ENCODE measurements at regions not wholly inside any gene's neighbourhood (a gene's known extent, or its start where the extent isn't known, plus 50 kb on each side); places are given as distances from the start of the nearest gene placed in this dataset.
A peak's percentile ranks its signal among the peaks of the same experiment; 100 is the strongest.

DNA sequence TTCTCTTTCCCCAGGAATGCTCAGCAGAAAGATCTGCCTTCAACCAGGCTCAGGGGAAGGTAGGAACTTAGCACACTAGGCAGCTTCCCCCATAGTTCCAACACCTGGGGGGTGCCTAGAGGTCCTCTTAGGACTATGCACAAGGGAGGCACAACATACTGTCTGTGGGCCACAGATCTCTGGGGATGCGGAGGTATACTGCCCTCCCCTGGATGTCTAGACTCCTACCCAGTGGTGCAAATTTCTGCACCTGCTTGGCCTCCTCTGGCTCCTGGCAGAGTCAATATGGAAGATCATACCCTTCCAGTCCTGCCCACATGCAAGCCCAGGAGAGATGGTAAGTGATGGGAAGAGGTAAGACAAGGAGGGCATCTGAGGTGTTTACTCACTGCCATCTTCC is 247.5 kb upstream of the DAPK1 start:
- no peak overlapping the region for H2AFZ ChIP-seq (ENCODE audit: low read depth, low read length, poor library complexity, severe bottlenecking)
- intact Hi-C loops (cut with micrococcal nuclease): loop anchor here (5.0 kb wide), 1 partner anchor 818 kb away; no protein-coding TSS in a partner anchor
- peaks cover 21% of the 10 kb centered on the region for H3K27me3 ChIP-seq (ENCODE audit: insufficient read depth, low read length)
- H4K20me1 ChIP-seq (ENCODE audit: insufficient read depth): no peaks in the 10 kb centered on the region
- H3K9me2 ChIP-seq (ENCODE audit: insufficient read depth): no peaks in the 10 kb centered on the region
- H3K9ac ChIP-seq (ENCODE audit: low read length): no peak overlapping the region
- no peaks in the 10 kb centered on the region for H3K36me3 ChIP-seq (ENCODE audit: control insufficient read depth in 1 of 2, insufficient read depth in 2 of 2, low read length in 2 of 2)
- H3K4me2 ChIP-seq (ENCODE audit: low read length): no peak overlapping the region
- DNase-seq (ENCODE audit: low read depth, low spot score) (no peak), ATAC-seq (peak; percentile 44; the same call in 1 of the 2 replicates)
- no peak for TF ChIP-seq EZH2phosphoT487 (IDR thresholded peaks at IDR 0.05; ENCODE audit: borderline replicate concordance)
- TF ChIP-seq CEBPB (IDR thresholded peaks at IDR 0.05; ENCODE audit: low read depth): no peak
- no peak for TF ChIP-seq ZNF274 (IDR thresholded peaks at IDR 0.05; ENCODE audit: low read depth, low read length)
- peak; percentile 14; the same call in 1 of the 2 replicates for TF ChIP-seq RAD21 (IDR thresholded peaks at IDR 0.05; ENCODE audit: low read depth)
- TF ChIP-seq, protein P1, sequence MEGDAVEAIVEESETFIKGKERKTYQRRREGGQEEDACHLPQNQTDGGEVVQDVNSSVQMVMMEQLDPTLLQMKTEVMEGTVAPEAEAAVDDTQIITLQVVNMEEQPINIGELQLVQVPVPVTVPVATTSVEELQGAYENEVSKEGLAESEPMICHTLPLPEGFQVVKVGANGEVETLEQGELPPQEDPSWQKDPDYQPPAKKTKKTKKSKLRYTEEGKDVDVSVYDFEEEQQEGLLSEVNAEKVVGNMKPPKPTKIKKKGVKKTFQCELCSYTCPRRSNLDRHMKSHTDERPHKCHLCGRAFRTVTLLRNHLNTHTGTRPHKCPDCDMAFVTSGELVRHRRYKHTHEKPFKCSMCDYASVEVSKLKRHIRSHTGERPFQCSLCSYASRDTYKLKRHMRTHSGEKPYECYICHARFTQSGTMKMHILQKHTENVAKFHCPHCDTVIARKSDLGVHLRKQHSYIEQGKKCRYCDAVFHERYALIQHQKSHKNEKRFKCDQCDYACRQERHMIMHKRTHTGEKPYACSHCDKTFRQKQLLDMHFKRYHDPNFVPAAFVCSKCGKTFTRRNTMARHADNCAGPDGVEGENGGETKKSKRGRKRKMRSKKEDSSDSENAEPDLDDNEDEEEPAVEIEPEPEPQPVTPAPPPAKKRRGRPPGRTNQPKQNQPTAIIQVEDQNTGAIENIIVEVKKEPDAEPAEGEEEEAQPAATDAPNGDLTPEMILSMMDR (IDR thresholded peaks at IDR 0.05 in 2 of 3, conservative IDR thresholded peaks at IDR 0.05 in 1 of 3; ENCODE audit: borderline replicate concordance in 1 of 3, insufficient read depth in 1 of 3, low read depth in 2 of 3, low read length in 2 of 3): 0 out of 6 replicates have a peak, but pooled peaks of 2 of the 3 experiments have one; percentile 8 to 14
- no peak for TF ChIP-seq YY1 (IDR thresholded peaks at IDR 0.05; ENCODE audit: extremely low read depth, insufficient replicate concordance, low read depth, low read length)
- no peak for TF ChIP-seq EGR1 (IDR thresholded peaks at IDR 0.05; ENCODE audit: low read depth)
- TF ChIP-seq FOSL1 (IDR thresholded peaks at IDR 0.05; ENCODE audit: low read depth): no peak
- no peak for TF ChIP-seq EZH2 (IDR thresholded peaks at IDR 0.05)
- TF ChIP-seq, protein P2, sequence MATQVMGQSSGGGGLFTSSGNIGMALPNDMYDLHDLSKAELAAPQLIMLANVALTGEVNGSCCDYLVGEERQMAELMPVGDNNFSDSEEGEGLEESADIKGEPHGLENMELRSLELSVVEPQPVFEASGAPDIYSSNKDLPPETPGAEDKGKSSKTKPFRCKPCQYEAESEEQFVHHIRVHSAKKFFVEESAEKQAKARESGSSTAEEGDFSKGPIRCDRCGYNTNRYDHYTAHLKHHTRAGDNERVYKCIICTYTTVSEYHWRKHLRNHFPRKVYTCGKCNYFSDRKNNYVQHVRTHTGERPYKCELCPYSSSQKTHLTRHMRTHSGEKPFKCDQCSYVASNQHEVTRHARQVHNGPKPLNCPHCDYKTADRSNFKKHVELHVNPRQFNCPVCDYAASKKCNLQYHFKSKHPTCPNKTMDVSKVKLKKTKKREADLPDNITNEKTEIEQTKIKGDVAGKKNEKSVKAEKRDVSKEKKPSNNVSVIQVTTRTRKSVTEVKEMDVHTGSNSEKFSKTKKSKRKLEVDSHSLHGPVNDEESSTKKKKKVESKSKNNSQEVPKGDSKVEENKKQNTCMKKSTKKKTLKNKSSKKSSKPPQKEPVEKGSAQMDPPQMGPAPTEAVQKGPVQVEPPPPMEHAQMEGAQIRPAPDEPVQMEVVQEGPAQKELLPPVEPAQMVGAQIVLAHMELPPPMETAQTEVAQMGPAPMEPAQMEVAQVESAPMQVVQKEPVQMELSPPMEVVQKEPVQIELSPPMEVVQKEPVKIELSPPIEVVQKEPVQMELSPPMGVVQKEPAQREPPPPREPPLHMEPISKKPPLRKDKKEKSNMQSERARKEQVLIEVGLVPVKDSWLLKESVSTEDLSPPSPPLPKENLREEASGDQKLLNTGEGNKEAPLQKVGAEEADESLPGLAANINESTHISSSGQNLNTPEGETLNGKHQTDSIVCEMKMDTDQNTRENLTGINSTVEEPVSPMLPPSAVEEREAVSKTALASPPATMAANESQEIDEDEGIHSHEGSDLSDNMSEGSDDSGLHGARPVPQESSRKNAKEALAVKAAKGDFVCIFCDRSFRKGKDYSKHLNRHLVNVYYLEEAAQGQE (IDR thresholded peaks at IDR 0.05; ENCODE audit: low read depth): no peak
- TF ChIP-seq, protein P3, sequence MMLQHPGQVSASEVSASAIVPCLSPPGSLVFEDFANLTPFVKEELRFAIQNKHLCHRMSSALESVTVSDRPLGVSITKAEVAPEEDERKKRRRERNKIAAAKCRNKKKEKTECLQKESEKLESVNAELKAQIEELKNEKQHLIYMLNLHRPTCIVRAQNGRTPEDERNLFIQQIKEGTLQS (IDR thresholded peaks at IDR 0.05): no peak
- TF ChIP-seq SP1 (IDR thresholded peaks at IDR 0.05; ENCODE audit: low read depth): no peak
- TF ChIP-seq, protein P4, sequence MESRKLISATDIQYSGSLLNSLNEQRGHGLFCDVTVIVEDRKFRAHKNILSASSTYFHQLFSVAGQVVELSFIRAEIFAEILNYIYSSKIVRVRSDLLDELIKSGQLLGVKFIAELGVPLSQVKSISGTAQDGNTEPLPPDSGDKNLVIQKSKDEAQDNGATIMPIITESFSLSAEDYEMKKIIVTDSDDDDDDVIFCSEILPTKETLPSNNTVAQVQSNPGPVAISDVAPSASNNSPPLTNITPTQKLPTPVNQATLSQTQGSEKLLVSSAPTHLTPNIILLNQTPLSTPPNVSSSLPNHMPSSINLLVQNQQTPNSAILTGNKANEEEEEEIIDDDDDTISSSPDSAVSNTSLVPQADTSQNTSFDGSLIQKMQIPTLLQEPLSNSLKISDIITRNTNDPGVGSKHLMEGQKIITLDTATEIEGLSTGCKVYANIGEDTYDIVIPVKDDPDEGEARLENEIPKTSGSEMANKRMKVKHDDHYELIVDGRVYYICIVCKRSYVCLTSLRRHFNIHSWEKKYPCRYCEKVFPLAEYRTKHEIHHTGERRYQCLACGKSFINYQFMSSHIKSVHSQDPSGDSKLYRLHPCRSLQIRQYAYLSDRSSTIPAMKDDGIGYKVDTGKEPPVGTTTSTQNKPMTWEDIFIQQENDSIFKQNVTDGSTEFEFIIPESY (IDR thresholded peaks at IDR 0.05; ENCODE audit: extremely low read depth, insufficient replicate concordance, low read length): no peak
- no peak for TF ChIP-seq ZFX (IDR thresholded peaks at IDR 0.05)
- no TSS peak for BruUV-seq (replicated peaks)
- H3K27ac ChIP-seq (ENCODE audit: low read depth, low read length): no peak overlapping the region
- no peaks in the 10 kb centered on the region for H3K79me2 ChIP-seq (ENCODE audit: insufficient read depth, low read length)
- no peak overlapping the region for H3K4me3 ChIP-seq (replicated peaks in 1 of 2; ENCODE audit: low read depth in 1 of 2, low read length in 2 of 2)
- ChIA-PET CTCF (no interaction called here), POLR2A (no interaction called here), RAD21 (ENCODE audit: low non-redundant PET in 1 of 2, low total read pairs in 2 of 2, uncharacterized antibody in 2 of 2, unreplicated experiment in 2 of 2) (no interaction called here)
- H3K9me3 ChIP-seq (ENCODE audit: control insufficient read depth in 1 of 2, insufficient read depth in 1 of 2, low read depth in 1 of 2, low read length in 2 of 2): no peaks in the 10 kb centered on the region
- H3K4me1 ChIP-seq (ENCODE audit: control insufficient read depth in 1 of 2, insufficient read depth in 2 of 2, low read length in 2 of 2): no peaks in the 10 kb centered on the region

Measured in HCT116 (cell line).